ENCODE measurements at regions not wholly inside any gene's neighbourhood (a gene's known extent, or its start where the extent isn't known, plus 50 kb on each side); places are given as distances from the start of the nearest gene placed in this dataset.

GRCh38 chr5:53422539-53422938, 57.9 kb upstream of the FST start:
- no peak for DNase-seq

GRCh38 chr5:53423724-53424123, 56.7 kb upstream of the FST start:
- no peak for DNase-seq

- DNase-seq, result no peak
These were observed 55.5 kb upstream of the FST start for GRCh38 chr5:53424686-53425615.

- DNase-seq, result peak; percentile 4 to 29
These were observed 54.5 kb upstream of the FST start for GRCh38 chr5:53425687-53426511.

- DNase-seq, result no peak
These were observed 54.0 kb upstream of the FST start for GRCh38 chr5:53426512-53426830.

GRCh38 chr5:53426878-53427277, 53.6 kb upstream of the FST start:
- DNase-seq, result no peak

- no peak for DNase-seq
These were observed 52.5 kb upstream of the FST start for GRCh38 chr5:53427965-53428364.

GRCh38 chr5:53429706-53430105, 50.7 kb upstream of the FST start:
- DNase-seq, result no peak

- no peak for DNase-seq
These were observed 49.7 kb upstream of the FST start for GRCh38 chr5:53430618-53431252.

All from activated CD4-positive, alpha-beta T cell treated with anti-CD3 and anti-CD28 coated beads, Interleukin-2, amount 50 U/mL, for 48 hours (primary cell).